Endothelial cell of umbilical vein (primary cell): ENCODE measurements at regions not wholly inside any gene's neighbourhood (a gene's known extent, or its start where the extent isn't known, plus 50 kb on each side); places are given as distances from the start of the nearest gene placed in this dataset.

Source experiments
- BruUV-seq: library from RNA; stranded (reverse); fragments of 400-500 nt; replicated peaks from 2 replicates; lab custom pipeline; 2021; lab: Mats Ljungman, UMichigan
- CTCF ChIA-PET: fragments of 300-600, 350-600 bp; sonication (Branson Sonifier 250); formaldehyde crosslinking; loops from one replicate; lab custom pipeline; 2021; ENCODE audit warnings: antibody characterized with exemption, inconsistent platforms; lab: Charles Lee
- POLR2A ChIA-PET: fragments of 300-600, 350-600 bp; sonication (Branson Sonifier 250); formaldehyde crosslinking; loops from one replicate; lab custom pipeline; 2021; ENCODE audit warnings: antibody characterized with exemption, inconsistent platforms; lab: Charles Lee
- DNase-seq: peaks from one replicate; pipeline ENCODE4 v3.0.0-alpha.2; 2011; ENCODE audit warnings: low read depth, low spot score
- FAIRE-seq: peaks from 2 replicates; lab custom pipeline; 2011; peaks lifted over from hg19 to GRCh38; lab: Jason Lieb, UNC
- H2AFZ ChIP-seq: 2 replicates; pipeline ENCODE4 v1.6.0; 2012; ENCODE audit warnings: low read depth, low read length, control low read depth, inconsistent platforms
- H3K27ac ChIP-seq: 2 replicates; pipeline ENCODE4 v1.5.1; 2011; ENCODE audit warnings: low read depth, mild to moderate bottlenecking, control low read depth, low read length, moderate library complexity; ENCODE audit not compliant: insufficient read depth
- H3K27me3 ChIP-seq, 2 experiments: 2 replicates each; pipeline versions ENCODE4 v1.6.0 to v1.6.1; 2011; ENCODE audit warnings: low read length in 2 of 2, mixed read lengths in 1 of 2; ENCODE audit not compliant: control insufficient read depth in 2 of 2, insufficient read depth in 2 of 2
- H3K36me3 ChIP-seq, 2 experiments: 2 replicates in 1 of 2; 3 replicates in 1 of 2; pipeline ENCODE4 v1.5.1; 2011; ENCODE audit warnings: low read length in 2 of 2, mild to moderate bottlenecking in 1 of 2, moderate library complexity in 1 of 2; ENCODE audit not compliant: control insufficient read depth in 2 of 2, insufficient read depth in 2 of 2; ENCODE audit errors: extremely low read depth in 1 of 2
- H3K4me1 ChIP-seq: 3 replicates; pipeline ENCODE4 v1.5.1; 2011; ENCODE audit warnings: mild to moderate bottlenecking, low read length; ENCODE audit not compliant: control insufficient read depth, insufficient read depth; ENCODE audit errors: extremely low read depth
- H3K4me2 ChIP-seq: 2 replicates; pipeline ENCODE4 v1.6.1; 2011; ENCODE audit warnings: low read length, control low read depth, mixed read lengths; ENCODE audit not compliant: insufficient read depth
- H3K4me3 ChIP-seq, 3 experiments: fragments of 200-600 bp in 1 of 3; sonication (generic), shearing (Covaris generic) in 1 of 3; replicated peaks in 1 of 3; 2 replicates each; pipeline ENCODE4 v1.5.1; 2011 to 2016; ENCODE audit warnings: control low read depth in 3 of 3, low read length in 3 of 3, mild to moderate bottlenecking in 2 of 3, inconsistent platforms in 1 of 3, low read depth in 1 of 3, moderate library complexity in 1 of 3; ENCODE audit not compliant: insufficient read depth in 1 of 3
- H3K79me2 ChIP-seq: 2 replicates; pipeline ENCODE4 v1.6.0; 2012; ENCODE audit warnings: low read length, inconsistent platforms; ENCODE audit not compliant: control insufficient read depth, insufficient read depth
- H3K9ac ChIP-seq: replicated peaks from 2 replicates; pipeline ENCODE3; 2011; ENCODE audit warnings: low read length, control low read depth; ENCODE audit not compliant: insufficient read depth; ENCODE audit errors: extremely low read depth
- H3K9me1 ChIP-seq: replicated peaks from 3 replicates; pipeline ENCODE4 v1.6.0; 2011; ENCODE audit warnings: mild to moderate bottlenecking, low read length; ENCODE audit not compliant: control insufficient read depth, insufficient read depth; ENCODE audit errors: extremely low read depth
- H3K9me3 ChIP-seq: replicated peaks from 2 replicates; pipeline ENCODE4 v1.5.1; 2012; ENCODE audit warnings: low read length, inconsistent platforms; ENCODE audit not compliant: control insufficient read depth, insufficient read depth
- H4K20me1 ChIP-seq: replicated peaks from 2 replicates; pipeline ENCODE3; 2011; ENCODE audit warnings: mild to moderate bottlenecking, low read length; ENCODE audit not compliant: control insufficient read depth, insufficient read depth; ENCODE audit errors: extremely low read depth
- FOS ChIP-seq: IDR thresholded peaks from 2 replicates; pipeline ENCODE4 v1.6.1; 2011; ENCODE audit warnings: mild to moderate bottlenecking, low read length, moderate library complexity, borderline replicate concordance; ENCODE audit not compliant: insufficient read depth
- MYC ChIP-seq: IDR thresholded peaks from one replicate; pipeline ENCODE4 v1.6.1; 2011; ENCODE audit warnings: mild to moderate bottlenecking, low read depth, low read length
- POLR2AphosphoS5 ChIP-seq: IDR thresholded peaks from 2 replicates; pipeline ENCODE4 v1.6.1; 2012; ENCODE audit warnings: low read depth, mild to moderate bottlenecking, control low read depth, low read length, moderate library complexity; ENCODE audit not compliant: insufficient read depth
- dilution Hi-C: fragments of 300-500 bp; cut with MboI; formaldehyde crosslinking; loops from one replicate; pipeline ENCODE4 v1.15.0; 2019; ENCODE audit warnings: low sequenced_read_pairs; ENCODE audit not compliant: extremely low pct_ligation_motif_present
- intact Hi-C: fragments of 100-400 bp; cut with micrococcal nuclease; formaldehyde crosslinking; loops from one replicate; pipeline ENCODE4 v1.10.0; 2022
- TF ChIP-seq, protein P1 (sequence below), 2 donors: IDR thresholded peaks; 1 replicate in 1 of 2; 2 replicates in 1 of 2; pipeline ENCODE4 v1.5.1; 2011; ENCODE audit warnings: low read length in 2 of 2, mild to moderate bottlenecking in 2 of 2, moderate library complexity in 2 of 2, control low read depth in 1 of 2, inconsistent platforms in 1 of 2, low read depth in 1 of 2; ENCODE audit not compliant: insufficient read depth in 1 of 2; ENCODE audit errors: extremely low read depth in 1 of 2
- TF ChIP-seq, protein P2 (sequence below): IDR thresholded peaks from 2 replicates; pipeline ENCODE4 v1.6.1; 2011; ENCODE audit not compliant: insufficient read depth, insufficient read length

DNA sequence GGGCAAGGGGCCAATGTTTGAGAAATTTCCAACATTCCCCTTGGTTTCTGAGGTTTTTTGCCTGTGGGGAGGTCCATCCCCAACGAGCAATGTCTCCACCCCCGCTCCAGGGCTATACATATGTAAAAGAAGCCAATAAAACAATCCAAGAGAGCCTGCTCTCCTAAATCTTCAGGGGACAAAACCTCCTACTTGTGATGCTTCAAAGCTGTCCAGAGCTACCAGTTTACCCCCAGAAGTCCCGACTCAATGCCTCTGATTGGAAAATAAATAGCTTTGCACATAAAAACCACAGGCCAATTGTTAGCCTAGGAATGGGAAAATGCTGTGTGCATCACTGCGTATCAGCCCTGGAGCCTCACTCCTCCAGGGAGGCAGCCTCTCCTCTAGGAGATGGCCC, 66.0 kb upstream of the PAX6 start:
- intact Hi-C loops, result loop anchor here (10.0 kb wide), 1 partner anchor 772 kb away; no protein-coding TSS in a partner anchor
- no TSS peak for BruUV-seq
- H3K9me1 ChIP-seq, result no peaks in the 10 kb centered on the region
- peaks cover 6 to 12% of the 10 kb centered on the region in 2 experiments for H3K27me3 ChIP-seq
- no peak overlapping the region for H2AFZ ChIP-seq
- no peak overlapping the region for H3K27ac ChIP-seq
- no peaks in the 10 kb centered on the region for H3K9me3 ChIP-seq
- ChIA-PET CTCF (no interaction called here), POLR2A (no interaction called here)
- dilution Hi-C loops, result no loop called here
- H3K4me2 ChIP-seq, result no peak overlapping the region
- no peaks in the 10 kb centered on the region for H3K36me3 ChIP-seq
- no peak for DNase-seq
- H3K79me2 ChIP-seq, result no peaks in the 10 kb centered on the region
- H3K4me1 ChIP-seq, result no peaks in the 10 kb centered on the region
- no peak overlapping the region for H3K9ac ChIP-seq
- no peaks in the 10 kb centered on the region for H4K20me1 ChIP-seq
- TF ChIP-seq, protein P1, sequence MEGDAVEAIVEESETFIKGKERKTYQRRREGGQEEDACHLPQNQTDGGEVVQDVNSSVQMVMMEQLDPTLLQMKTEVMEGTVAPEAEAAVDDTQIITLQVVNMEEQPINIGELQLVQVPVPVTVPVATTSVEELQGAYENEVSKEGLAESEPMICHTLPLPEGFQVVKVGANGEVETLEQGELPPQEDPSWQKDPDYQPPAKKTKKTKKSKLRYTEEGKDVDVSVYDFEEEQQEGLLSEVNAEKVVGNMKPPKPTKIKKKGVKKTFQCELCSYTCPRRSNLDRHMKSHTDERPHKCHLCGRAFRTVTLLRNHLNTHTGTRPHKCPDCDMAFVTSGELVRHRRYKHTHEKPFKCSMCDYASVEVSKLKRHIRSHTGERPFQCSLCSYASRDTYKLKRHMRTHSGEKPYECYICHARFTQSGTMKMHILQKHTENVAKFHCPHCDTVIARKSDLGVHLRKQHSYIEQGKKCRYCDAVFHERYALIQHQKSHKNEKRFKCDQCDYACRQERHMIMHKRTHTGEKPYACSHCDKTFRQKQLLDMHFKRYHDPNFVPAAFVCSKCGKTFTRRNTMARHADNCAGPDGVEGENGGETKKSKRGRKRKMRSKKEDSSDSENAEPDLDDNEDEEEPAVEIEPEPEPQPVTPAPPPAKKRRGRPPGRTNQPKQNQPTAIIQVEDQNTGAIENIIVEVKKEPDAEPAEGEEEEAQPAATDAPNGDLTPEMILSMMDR (IDR thresholded peaks at IDR 0.05; ENCODE audit: extremely low read depth in 1 of 2, insufficient read depth in 1 of 2, low read depth in 1 of 2, low read length in 2 of 2), result no peak
- TF ChIP-seq FOS, result no peak
- TF ChIP-seq MYC, result no peak
- no peak for TF ChIP-seq POLR2AphosphoS5
- TF ChIP-seq, protein P2, sequence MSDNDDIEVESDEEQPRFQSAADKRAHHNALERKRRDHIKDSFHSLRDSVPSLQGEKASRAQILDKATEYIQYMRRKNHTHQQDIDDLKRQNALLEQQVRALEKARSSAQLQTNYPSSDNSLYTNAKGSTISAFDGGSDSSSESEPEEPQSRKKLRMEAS, result no peak
- no peak for FAIRE-seq
- no peak overlapping the region for H3K4me3 ChIP-seq
